ENCODE measurements at regions not wholly inside any gene's neighbourhood (a gene's known extent, or its start where the extent isn't known, plus 50 kb on each side); places are given as distances from the start of the nearest gene placed in this dataset.
"Not testable (repeated sequence)": the region's sequence is repeated elsewhere in the genome, so short reads cannot be mapped to it uniquely, and the experiment has no call there.

GRCh38 chr4:19557161-19557560, 694.5 kb upstream of the SLIT2 start:
- Histone ChIP-seq H3K4me3 (no peak overlapping the region), H3K27ac (no peak overlapping the region), H3K9me2 (ENCODE audit: insufficient read depth) (no peaks in the 10 kb centered on the region), H4K20me1 (ENCODE audit: insufficient read depth) (no peaks in the 10 kb centered on the region), H3K27me3 (ENCODE audit: insufficient read depth, low read depth) (no peaks in the 10 kb centered on the region), H3K36me3 (ENCODE audit: low read depth) (no peaks in the 10 kb centered on the region), H3K4me2 (no peak overlapping the region), H3K79me2 (ENCODE audit: low read depth) (no peaks in the 10 kb centered on the region), H2AFZ (no peak overlapping the region), H3K9me3 (ENCODE audit: insufficient read depth, low read depth) (no peaks in the 10 kb centered on the region), H3K4me1 (replicated peaks; ENCODE audit: insufficient read depth) (no peaks in the 10 kb centered on the region), H3F3A (ENCODE audit: insufficient read depth, low read depth) (no peaks in the 10 kb centered on the region)
- intact Hi-C loops (cut with micrococcal nuclease; ENCODE audit: unreplicated experiment), result no loop called here
- POLR2A ChIA-PET (ENCODE audit: unreplicated experiment), result no interaction called here
- no TSS peak for BruUV-seq (replicated peaks)
- DNase-seq, result no peak
- CTCF ChIA-PET, result no interaction called here
- TF ChIP-seq EZH2 (IDR thresholded peaks at IDR 0.05; ENCODE audit: low read depth) (no peak), CTCF (conservative IDR thresholded peaks at IDR 0.05) (no peak)

- H2AFZ ChIP-seq; H3K9me2 ChIP-seq (ENCODE audit: insufficient read depth); H3K9me3 ChIP-seq (ENCODE audit: insufficient read depth, low read depth); H4K20me1 ChIP-seq (ENCODE audit: insufficient read depth); H3K27ac ChIP-seq; H3F3A ChIP-seq (ENCODE audit: insufficient read depth, low read depth); DNase-seq; CTCF ChIA-PET; intact Hi-C loops (cut with micrococcal nuclease; ENCODE audit: unreplicated experiment); H3K4me1 ChIP-seq (replicated peaks; ENCODE audit: insufficient read depth); BruUV-seq (replicated peaks); H3K4me2 ChIP-seq; H3K79me2 ChIP-seq (ENCODE audit: low read depth); H3K27me3 ChIP-seq (ENCODE audit: insufficient read depth, low read depth); H3K4me3 ChIP-seq; POLR2A ChIA-PET (ENCODE audit: unreplicated experiment); H3K36me3 ChIP-seq (ENCODE audit: low read depth): not testable (repeated sequence)
These were observed 695.4 kb upstream of the SLIT2 start for GRCh38 chr4:19556276-19556675.

- Histone ChIP-seq H2AFZ (no peak overlapping the region), H3K79me2 (ENCODE audit: low read depth) (no peaks in the 10 kb centered on the region), H3F3A (ENCODE audit: insufficient read depth, low read depth) (no peaks in the 10 kb centered on the region), H3K9me2 (ENCODE audit: insufficient read depth) (no peaks in the 10 kb centered on the region), H3K36me3 (ENCODE audit: low read depth) (no peaks in the 10 kb centered on the region), H3K27ac (no peak overlapping the region), H3K4me3 (no peak overlapping the region), H3K4me1 (replicated peaks; ENCODE audit: insufficient read depth) (no peaks in the 10 kb centered on the region), H3K27me3 (ENCODE audit: insufficient read depth, low read depth) (no peaks in the 10 kb centered on the region), H4K20me1 (ENCODE audit: insufficient read depth) (no peaks in the 10 kb centered on the region), H3K9me3 (ENCODE audit: insufficient read depth, low read depth) (no peaks in the 10 kb centered on the region), H3K4me2 (no peak overlapping the region)
- ChIA-PET CTCF (no interaction called here), POLR2A (ENCODE audit: unreplicated experiment) (no interaction called here)
- BruUV-seq (replicated peaks), result no TSS peak
- no peak for DNase-seq
- intact Hi-C loops (cut with micrococcal nuclease; ENCODE audit: unreplicated experiment), result no loop called here
- TF ChIP-seq EZH2 (IDR thresholded peaks at IDR 0.05; ENCODE audit: low read depth) (no peak), CTCF (conservative IDR thresholded peaks at IDR 0.05) (no peak)
These were observed 704.2 kb upstream of the SLIT2 start for GRCh38 chr4:19547463-19547862.

GRCh38 chr4:19544446-19545125, 707.1 kb upstream of the SLIT2 start:
- ChIA-PET CTCF (no interaction called here), POLR2A (ENCODE audit: unreplicated experiment) (no interaction called here)
- intact Hi-C loops (cut with micrococcal nuclease; ENCODE audit: unreplicated experiment), result no loop called here
- H3K9me3 ChIP-seq (ENCODE audit: insufficient read depth, low read depth), result no peaks in the 10 kb centered on the region
- no peaks in the 10 kb centered on the region for H3K36me3 ChIP-seq (ENCODE audit: low read depth)
- BruUV-seq (replicated peaks), result no TSS peak
- H3K4me1 ChIP-seq (replicated peaks; ENCODE audit: insufficient read depth), result no peaks in the 10 kb centered on the region
- no peak overlapping the region for H3K4me2 ChIP-seq
- H3K4me3 ChIP-seq, result no peak overlapping the region
- H3K79me2 ChIP-seq (ENCODE audit: low read depth), result no peaks in the 10 kb centered on the region
- no peak for DNase-seq
- no peak for TF ChIP-seq EZH2 (IDR thresholded peaks at IDR 0.05; ENCODE audit: low read depth)
- no peak for TF ChIP-seq CTCF (conservative IDR thresholded peaks at IDR 0.05)
- H2AFZ ChIP-seq, result no peak overlapping the region
- H3F3A ChIP-seq (ENCODE audit: insufficient read depth, low read depth), result no peaks in the 10 kb centered on the region
- H4K20me1 ChIP-seq (ENCODE audit: insufficient read depth), result no peaks in the 10 kb centered on the region
- no peaks in the 10 kb centered on the region for H3K27me3 ChIP-seq (ENCODE audit: insufficient read depth, low read depth)
- no peaks in the 10 kb centered on the region for H3K9me2 ChIP-seq (ENCODE audit: insufficient read depth)
- H3K27ac ChIP-seq, result no peak overlapping the region

Measured in PC-9 (cell line).